Caco-2 (cell line): ENCODE measurements at regions not wholly inside any gene's neighbourhood (a gene's known extent, or its start where the extent isn't known, plus 50 kb on each side); places are given as distances from the start of the nearest gene placed in this dataset.
A peak's percentile ranks its signal among the peaks of the same experiment; 100 is the strongest.

Experiments used
- BruUV-seq: library from RNA; stranded (reverse); fragments of 400-500 nt; replicated peaks from 2 replicates; lab custom pipeline; 2021; lab: Mats Ljungman, UMichigan
- CTCF ChIA-PET: fragments of 300-600 bp; sonication (Branson Sonifier 250); formaldehyde crosslinking; loops from one replicate; lab custom pipeline; 2022; ENCODE audit warnings: antibody characterized with exemption; lab: Charles Lee
- POLR2A ChIA-PET: fragments of 300-600 bp; sonication (Branson Sonifier 250); formaldehyde crosslinking; loops from one replicate; lab custom pipeline; 2022; ENCODE audit warnings: antibody characterized with exemption; lab: Charles Lee
- DNase-seq, 2 experiments: peaks; one replicate each; pipeline versions ENCODE4 v3.0.0 to v3.0.0-alpha.2; 2020 to 2022
- H3K27me3 ChIP-seq: replicated peaks from 2 replicates; pipeline ENCODE4 v1.6.0; 2011; ENCODE audit warnings: low read length; ENCODE audit not compliant: control insufficient read depth, insufficient read depth
- H3K36me3 ChIP-seq: 2 replicates; pipeline ENCODE4 v1.5.1; 2011; ENCODE audit warnings: low read length; ENCODE audit not compliant: control insufficient read depth, insufficient read depth
- H3K4me1 ChIP-seq: fragments of 250-450 bp; sonication (Bioruptor Pico); 2 replicates; pipeline ENCODE4 v1.5.1; 2020; ENCODE audit warnings: mild to moderate bottlenecking
- H3K4me3 ChIP-seq: 2 replicates; pipeline ENCODE4 v1.5.1; 2011; ENCODE audit warnings: low read depth, mild to moderate bottlenecking, control low read depth, low read length
- H3K9me3 ChIP-seq: fragments of 250-450 bp; sonication (Bioruptor Pico); 2 replicates; pipeline ENCODE4 v1.5.1; 2020; ENCODE audit warnings: mild to moderate bottlenecking, moderate library complexity
- H3K27ac Mint-ChIP-seq: one replicate; pipeline ENCODE4 v1.8.0; 2022; ENCODE audit warnings: mixed read lengths; ENCODE audit not compliant: unreplicated experiment
- H3K27me3 Mint-ChIP-seq: one replicate; pipeline ENCODE4 v1.8.0; 2022; ENCODE audit warnings: mixed read lengths; ENCODE audit not compliant: insufficient read depth, unreplicated experiment
- H3K36me3 Mint-ChIP-seq: one replicate; pipeline ENCODE4 v1.8.0; 2022; ENCODE audit warnings: mild to moderate bottlenecking, mixed read lengths; ENCODE audit not compliant: insufficient read depth, unreplicated experiment
- H3K4me1 Mint-ChIP-seq: one replicate; pipeline ENCODE4 v1.8.0; 2022; ENCODE audit warnings: low read depth, mixed read lengths; ENCODE audit not compliant: unreplicated experiment
- H3K4me3 Mint-ChIP-seq: one replicate; pipeline ENCODE4 v1.8.0; 2022; ENCODE audit warnings: mild to moderate bottlenecking, moderate library complexity, mixed read lengths; ENCODE audit not compliant: unreplicated experiment
- H3K9me3 Mint-ChIP-seq: one replicate; pipeline ENCODE4 v1.8.0; 2022; ENCODE audit warnings: mixed read lengths; ENCODE audit not compliant: unreplicated experiment
- intact Hi-C: fragments of 100-400 bp; cut with micrococcal nuclease; formaldehyde crosslinking; loops from one replicate; pipeline ENCODE4 v1.10.0; 2022; ENCODE audit not compliant: unreplicated experiment
- TF ChIP-seq, protein P1 (sequence below), 2 experiments: fragments of 200-600 bp in 1 of 2; IDR thresholded peaks; 1 replicate in 1 of 2; 2 replicates in 1 of 2; pipeline versions ENCODE4 v1.5.1 to v1.8.0; 2011 to 2022; ENCODE audit warnings: antibody characterized with exemption in 1 of 2, control low read depth in 1 of 2, inconsistent platforms in 1 of 2, low read depth in 1 of 2, low read length in 1 of 2, mild to moderate bottlenecking in 1 of 2, moderate library complexity in 1 of 2; ENCODE audit not compliant: insufficient read depth in 1 of 2, severe bottlenecking in 1 of 2, unreplicated experiment in 1 of 2

DNA sequence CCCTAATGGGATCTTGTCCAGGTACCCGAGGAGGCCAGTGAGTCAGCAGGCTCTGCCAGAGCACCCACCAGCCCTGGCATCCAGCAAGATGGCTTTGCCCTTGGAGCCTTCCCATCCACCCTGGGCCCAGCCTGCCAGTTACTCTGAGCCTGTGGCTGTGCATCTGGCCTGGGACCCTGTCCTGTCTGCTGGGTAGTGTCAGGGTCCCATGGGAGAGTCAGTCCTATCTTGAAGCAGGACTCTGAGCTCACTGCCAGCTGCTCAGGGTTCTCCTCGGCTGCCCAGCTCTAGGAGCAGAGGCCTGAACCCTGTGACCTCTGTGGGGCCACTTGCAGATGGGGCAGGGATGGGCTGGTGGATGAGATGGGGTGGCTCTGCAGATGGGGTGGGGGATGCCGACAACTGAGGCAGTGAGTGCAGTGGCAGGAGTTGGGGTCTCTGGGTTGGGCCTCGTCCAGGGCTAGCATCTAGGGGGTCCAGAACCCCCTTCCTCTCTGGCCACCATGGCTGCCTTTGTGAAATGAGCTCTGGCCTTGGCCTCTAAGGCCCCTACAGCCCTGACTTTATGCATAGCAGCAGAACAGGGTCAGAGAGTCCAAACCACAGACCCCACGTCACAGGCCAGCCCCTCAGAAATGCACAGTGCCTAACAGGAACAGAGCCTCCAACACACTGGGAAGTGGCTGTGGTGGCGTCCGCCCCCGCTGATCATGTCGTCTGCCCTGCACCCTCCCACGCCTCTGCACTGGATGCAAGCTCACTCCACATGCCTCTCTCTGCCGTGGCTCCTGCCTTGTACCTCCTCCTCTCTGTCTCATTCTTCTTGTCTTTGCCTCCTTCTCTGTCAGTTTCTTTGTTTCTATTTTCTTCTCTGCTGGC is 88.1 kb upstream of the RET start:
- Histone ChIP-seq H3K27me3 (no peaks in the 10 kb centered on the region), H3K36me3 (no peaks in the 10 kb centered on the region), H3K4me3 (no peak overlapping the region), H3K9me3 (no peaks in the 10 kb centered on the region), H3K4me1 (no peaks in the 10 kb centered on the region)
- Mint-ChIP-seq H3K27me3 (peaks cover 16% of the 10 kb centered on the region), H3K4me3 (no peak overlapping the region), H3K36me3 (no peaks in the 10 kb centered on the region), H3K9me3 (no peaks in the 10 kb centered on the region), H3K4me1 (no peaks in the 10 kb centered on the region), H3K27ac (no peak overlapping the region)
- ChIA-PET CTCF (no interaction called here), POLR2A (no interaction called here)
- BruUV-seq, result no TSS peak
- DNase-seq, result peak in 1 of 2 experiments; percentile 30
- intact Hi-C loops, result no loop called here
- TF ChIP-seq, protein P1, sequence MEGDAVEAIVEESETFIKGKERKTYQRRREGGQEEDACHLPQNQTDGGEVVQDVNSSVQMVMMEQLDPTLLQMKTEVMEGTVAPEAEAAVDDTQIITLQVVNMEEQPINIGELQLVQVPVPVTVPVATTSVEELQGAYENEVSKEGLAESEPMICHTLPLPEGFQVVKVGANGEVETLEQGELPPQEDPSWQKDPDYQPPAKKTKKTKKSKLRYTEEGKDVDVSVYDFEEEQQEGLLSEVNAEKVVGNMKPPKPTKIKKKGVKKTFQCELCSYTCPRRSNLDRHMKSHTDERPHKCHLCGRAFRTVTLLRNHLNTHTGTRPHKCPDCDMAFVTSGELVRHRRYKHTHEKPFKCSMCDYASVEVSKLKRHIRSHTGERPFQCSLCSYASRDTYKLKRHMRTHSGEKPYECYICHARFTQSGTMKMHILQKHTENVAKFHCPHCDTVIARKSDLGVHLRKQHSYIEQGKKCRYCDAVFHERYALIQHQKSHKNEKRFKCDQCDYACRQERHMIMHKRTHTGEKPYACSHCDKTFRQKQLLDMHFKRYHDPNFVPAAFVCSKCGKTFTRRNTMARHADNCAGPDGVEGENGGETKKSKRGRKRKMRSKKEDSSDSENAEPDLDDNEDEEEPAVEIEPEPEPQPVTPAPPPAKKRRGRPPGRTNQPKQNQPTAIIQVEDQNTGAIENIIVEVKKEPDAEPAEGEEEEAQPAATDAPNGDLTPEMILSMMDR (IDR thresholded peaks at IDR 0.05; ENCODE audit: insufficient read depth in 1 of 2, low read depth in 1 of 2, low read length in 1 of 2, severe bottlenecking in 1 of 2, unreplicated experiment in 1 of 2), result no peak

DNA sequence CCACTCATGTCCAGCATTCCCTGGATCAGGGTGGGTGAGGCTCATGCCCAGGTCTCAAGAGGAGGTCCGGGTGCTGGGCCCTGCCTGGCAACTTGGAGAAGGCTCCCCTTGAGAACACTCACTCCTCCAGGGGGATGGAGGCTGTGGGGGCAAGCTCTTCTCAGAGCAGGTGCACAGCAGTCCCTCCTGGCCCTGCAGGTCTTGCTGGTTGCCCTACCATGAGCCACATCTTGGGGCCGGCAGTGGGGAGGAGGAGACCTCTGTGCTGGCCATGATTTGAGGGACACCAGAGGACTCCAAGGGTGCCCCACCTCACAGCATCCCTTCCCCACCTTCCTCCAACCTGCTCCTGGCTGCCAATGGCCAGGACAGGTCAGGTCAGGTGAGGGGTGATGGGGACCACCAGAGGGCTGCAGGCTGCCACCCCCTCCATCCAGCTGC is 87.4 kb upstream of the RET start:
- no peaks in the 10 kb centered on the region for H3K4me1 ChIP-seq
- H3K27ac Mint-ChIP-seq, result no peak overlapping the region
- no peaks in the 10 kb centered on the region for H3K9me3 Mint-ChIP-seq
- no peak overlapping the region for H3K4me3 ChIP-seq
- CTCF ChIA-PET, result no interaction called here
- intact Hi-C loops, result no loop called here
- DNase-seq, result peak in 1 of 2 experiments; percentile 38
- POLR2A ChIA-PET, result no interaction called here
- TF ChIP-seq, protein P1 (IDR thresholded peaks at IDR 0.05; ENCODE audit: insufficient read depth in 1 of 2, low read depth in 1 of 2, low read length in 1 of 2, severe bottlenecking in 1 of 2, unreplicated experiment in 1 of 2), result no peak
- H3K27me3 ChIP-seq, result no peaks in the 10 kb centered on the region
- no peaks in the 10 kb centered on the region for H3K36me3 Mint-ChIP-seq
- peaks cover 19% of the 10 kb centered on the region for H3K27me3 Mint-ChIP-seq
- no TSS peak for BruUV-seq
- no peaks in the 10 kb centered on the region for H3K9me3 ChIP-seq
- no peaks in the 10 kb centered on the region for H3K4me1 Mint-ChIP-seq
- no peak overlapping the region for H3K4me3 Mint-ChIP-seq
- no peaks in the 10 kb centered on the region for H3K36me3 ChIP-seq

DNA sequence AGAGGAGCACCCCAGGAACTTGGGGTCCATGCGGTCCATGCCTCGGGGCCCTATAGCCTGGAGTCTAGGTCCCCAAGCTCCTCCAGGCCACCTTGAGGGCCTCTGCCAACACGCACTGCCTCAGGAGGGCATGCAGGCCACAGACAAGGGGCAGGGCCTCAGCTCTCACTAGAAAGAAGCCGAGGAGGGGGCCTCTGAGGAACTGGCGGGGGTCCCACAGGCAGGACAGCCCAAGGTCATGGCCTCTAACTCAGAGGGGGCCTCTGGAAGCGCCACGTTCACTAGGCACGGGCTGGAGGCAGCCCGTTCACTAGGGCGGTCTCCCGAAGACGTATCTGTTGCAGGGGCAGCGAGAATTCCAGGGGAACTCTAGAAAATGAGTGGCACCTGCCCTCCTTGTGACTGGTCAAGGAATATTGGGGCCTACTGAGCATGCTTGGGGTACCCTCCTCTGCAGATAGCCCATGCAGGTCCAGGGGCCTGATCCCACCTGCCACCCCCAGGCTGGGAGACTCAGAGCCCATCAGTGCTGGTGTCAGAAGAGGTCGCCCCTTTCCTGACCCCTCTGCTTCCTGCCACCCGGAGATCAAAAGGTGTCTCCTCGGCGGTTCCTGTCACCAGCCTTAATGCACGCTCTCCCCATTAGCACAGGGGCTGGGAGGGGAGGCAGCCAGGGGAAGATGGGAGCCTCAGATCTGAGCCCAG is 86.7 kb upstream of the RET start:
- Mint-ChIP-seq H3K4me1 (no peaks in the 10 kb centered on the region), H3K27me3 (peaks cover 18% of the 10 kb centered on the region)
- CTCF ChIA-PET, result no interaction called here

More for the DNA sequence above, 86.7 kb upstream of the RET start:
- H3K27ac Mint-ChIP-seq, result no peak overlapping the region
- H3K27me3 ChIP-seq, result no peaks in the 10 kb centered on the region
- H3K9me3 Mint-ChIP-seq, result no peaks in the 10 kb centered on the region
- TF ChIP-seq, protein P1 (IDR thresholded peaks at IDR 0.05; ENCODE audit: insufficient read depth in 1 of 2, low read depth in 1 of 2, low read length in 1 of 2, severe bottlenecking in 1 of 2, unreplicated experiment in 1 of 2), result no peak
- POLR2A ChIA-PET, result no interaction called here
- no peaks in the 10 kb centered on the region for H3K9me3 ChIP-seq
- H3K36me3 ChIP-seq, result no peaks in the 10 kb centered on the region
- no peaks in the 10 kb centered on the region for H3K4me1 ChIP-seq
- no peaks in the 10 kb centered on the region for H3K36me3 Mint-ChIP-seq
- no TSS peak for BruUV-seq
- no peak overlapping the region for H3K4me3 ChIP-seq
- H3K4me3 Mint-ChIP-seq, result no peak overlapping the region
- DNase-seq, result peak in 1 of 2 experiments; percentile 36
- intact Hi-C loops, result no loop called here
